A549 (cell line): ENCODE measurements at regions not wholly inside any gene's neighbourhood (a gene's known extent, or its start where the extent isn't known, plus 50 kb on each side); places are given as distances from the start of the nearest gene placed in this dataset.

Experiments used
- KDM5A ChIP-seq: fragments of 200-600 bp; sonication (generic); IDR thresholded peaks from 2 replicates; pipeline ENCODE4 v1.6.1; 2016; ENCODE audit warnings: antibody characterized with exemption, mild to moderate bottlenecking
- MAZ ChIP-seq: fragments of 150-350 bp; IDR thresholded peaks from 2 replicates; pipeline ENCODE4 v1.6.1; 2014; ENCODE audit warnings: antibody characterized with exemption, low read depth, low read length, borderline replicate concordance
- POLR2A ChIP-seq: IDR thresholded peaks from 2 replicates; pipeline ENCODE4 v1.6.1; 2012; ENCODE audit warnings: mild to moderate bottlenecking, low read length
- TF ChIP-seq, protein P1 (sequence below): fragments of 200-600 bp; sonication (generic); IDR thresholded peaks from 2 replicates; pipeline ENCODE4 v1.6.1; 2016; ENCODE audit warnings: antibody characterized with exemption, mild to moderate bottlenecking, moderate library complexity
- TF ChIP-seq, protein P2 (sequence below): fragments of >200 bp; sonication (Bioruptor Twin); formaldehyde crosslinking; IDR thresholded peaks from 3 replicates; pipeline ENCODE4 v1.6.1; 2016
- TF ChIP-seq, protein P3 (sequence below): fragments of >200 bp; sonication (Bioruptor Twin); formaldehyde crosslinking; IDR thresholded peaks from 3 replicates; pipeline ENCODE4 v1.5.1; 2016
- TF ChIP-seq, protein P4 (sequence below): fragments of 150-350 bp; IDR thresholded peaks from 2 replicates; pipeline ENCODE4 v1.6.1; 2014; ENCODE audit warnings: low read depth, mild to moderate bottlenecking, low read length
- TF ChIP-seq, protein P5 (sequence below): fragments of 250-450 bp; sonication (Bioruptor Pico); IDR thresholded peaks from 2 replicates; pipeline ENCODE4 v1.5.0; 2021; ENCODE audit warnings: mild to moderate bottlenecking, moderate library complexity, borderline replicate concordance

DNA sequence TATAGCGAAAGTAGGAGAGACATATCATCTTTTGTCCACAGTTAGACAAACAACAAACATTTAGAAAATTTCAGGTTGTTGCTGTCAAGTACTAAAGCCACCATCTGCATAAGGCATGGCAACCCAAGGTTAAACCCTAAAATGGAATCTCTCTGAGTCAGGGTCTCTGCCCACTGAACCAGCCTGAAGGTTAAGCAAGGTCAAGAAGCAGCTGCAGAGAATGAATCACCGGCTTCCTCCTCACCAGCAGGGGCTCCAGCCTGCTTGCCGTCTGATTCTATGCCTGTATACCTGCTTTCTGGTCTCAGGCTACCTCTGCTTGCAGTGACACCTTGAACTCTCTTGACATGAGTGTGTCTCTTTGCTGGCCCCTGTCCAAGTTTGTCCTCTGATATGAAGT lies 726.2 kb upstream of the SGCG start:
- TF ChIP-seq, protein P1, sequence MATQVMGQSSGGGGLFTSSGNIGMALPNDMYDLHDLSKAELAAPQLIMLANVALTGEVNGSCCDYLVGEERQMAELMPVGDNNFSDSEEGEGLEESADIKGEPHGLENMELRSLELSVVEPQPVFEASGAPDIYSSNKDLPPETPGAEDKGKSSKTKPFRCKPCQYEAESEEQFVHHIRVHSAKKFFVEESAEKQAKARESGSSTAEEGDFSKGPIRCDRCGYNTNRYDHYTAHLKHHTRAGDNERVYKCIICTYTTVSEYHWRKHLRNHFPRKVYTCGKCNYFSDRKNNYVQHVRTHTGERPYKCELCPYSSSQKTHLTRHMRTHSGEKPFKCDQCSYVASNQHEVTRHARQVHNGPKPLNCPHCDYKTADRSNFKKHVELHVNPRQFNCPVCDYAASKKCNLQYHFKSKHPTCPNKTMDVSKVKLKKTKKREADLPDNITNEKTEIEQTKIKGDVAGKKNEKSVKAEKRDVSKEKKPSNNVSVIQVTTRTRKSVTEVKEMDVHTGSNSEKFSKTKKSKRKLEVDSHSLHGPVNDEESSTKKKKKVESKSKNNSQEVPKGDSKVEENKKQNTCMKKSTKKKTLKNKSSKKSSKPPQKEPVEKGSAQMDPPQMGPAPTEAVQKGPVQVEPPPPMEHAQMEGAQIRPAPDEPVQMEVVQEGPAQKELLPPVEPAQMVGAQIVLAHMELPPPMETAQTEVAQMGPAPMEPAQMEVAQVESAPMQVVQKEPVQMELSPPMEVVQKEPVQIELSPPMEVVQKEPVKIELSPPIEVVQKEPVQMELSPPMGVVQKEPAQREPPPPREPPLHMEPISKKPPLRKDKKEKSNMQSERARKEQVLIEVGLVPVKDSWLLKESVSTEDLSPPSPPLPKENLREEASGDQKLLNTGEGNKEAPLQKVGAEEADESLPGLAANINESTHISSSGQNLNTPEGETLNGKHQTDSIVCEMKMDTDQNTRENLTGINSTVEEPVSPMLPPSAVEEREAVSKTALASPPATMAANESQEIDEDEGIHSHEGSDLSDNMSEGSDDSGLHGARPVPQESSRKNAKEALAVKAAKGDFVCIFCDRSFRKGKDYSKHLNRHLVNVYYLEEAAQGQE: no peak
- TF ChIP-seq, protein P2, sequence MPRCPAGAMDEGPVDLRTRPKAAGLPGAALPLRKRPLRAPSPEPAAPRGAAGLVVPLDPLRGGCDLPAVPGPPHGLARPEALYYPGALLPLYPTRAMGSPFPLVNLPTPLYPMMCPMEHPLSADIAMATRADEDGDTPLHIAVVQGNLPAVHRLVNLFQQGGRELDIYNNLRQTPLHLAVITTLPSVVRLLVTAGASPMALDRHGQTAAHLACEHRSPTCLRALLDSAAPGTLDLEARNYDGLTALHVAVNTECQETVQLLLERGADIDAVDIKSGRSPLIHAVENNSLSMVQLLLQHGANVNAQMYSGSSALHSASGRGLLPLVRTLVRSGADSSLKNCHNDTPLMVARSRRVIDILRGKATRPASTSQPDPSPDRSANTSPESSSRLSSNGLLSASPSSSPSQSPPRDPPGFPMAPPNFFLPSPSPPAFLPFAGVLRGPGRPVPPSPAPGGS: no peak
- TF ChIP-seq KDM5A (no peak), POLR2A (no peak), MAZ (no peak)
- TF ChIP-seq, protein P3, sequence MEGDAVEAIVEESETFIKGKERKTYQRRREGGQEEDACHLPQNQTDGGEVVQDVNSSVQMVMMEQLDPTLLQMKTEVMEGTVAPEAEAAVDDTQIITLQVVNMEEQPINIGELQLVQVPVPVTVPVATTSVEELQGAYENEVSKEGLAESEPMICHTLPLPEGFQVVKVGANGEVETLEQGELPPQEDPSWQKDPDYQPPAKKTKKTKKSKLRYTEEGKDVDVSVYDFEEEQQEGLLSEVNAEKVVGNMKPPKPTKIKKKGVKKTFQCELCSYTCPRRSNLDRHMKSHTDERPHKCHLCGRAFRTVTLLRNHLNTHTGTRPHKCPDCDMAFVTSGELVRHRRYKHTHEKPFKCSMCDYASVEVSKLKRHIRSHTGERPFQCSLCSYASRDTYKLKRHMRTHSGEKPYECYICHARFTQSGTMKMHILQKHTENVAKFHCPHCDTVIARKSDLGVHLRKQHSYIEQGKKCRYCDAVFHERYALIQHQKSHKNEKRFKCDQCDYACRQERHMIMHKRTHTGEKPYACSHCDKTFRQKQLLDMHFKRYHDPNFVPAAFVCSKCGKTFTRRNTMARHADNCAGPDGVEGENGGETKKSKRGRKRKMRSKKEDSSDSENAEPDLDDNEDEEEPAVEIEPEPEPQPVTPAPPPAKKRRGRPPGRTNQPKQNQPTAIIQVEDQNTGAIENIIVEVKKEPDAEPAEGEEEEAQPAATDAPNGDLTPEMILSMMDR: no peak
- TF ChIP-seq, protein P4, sequence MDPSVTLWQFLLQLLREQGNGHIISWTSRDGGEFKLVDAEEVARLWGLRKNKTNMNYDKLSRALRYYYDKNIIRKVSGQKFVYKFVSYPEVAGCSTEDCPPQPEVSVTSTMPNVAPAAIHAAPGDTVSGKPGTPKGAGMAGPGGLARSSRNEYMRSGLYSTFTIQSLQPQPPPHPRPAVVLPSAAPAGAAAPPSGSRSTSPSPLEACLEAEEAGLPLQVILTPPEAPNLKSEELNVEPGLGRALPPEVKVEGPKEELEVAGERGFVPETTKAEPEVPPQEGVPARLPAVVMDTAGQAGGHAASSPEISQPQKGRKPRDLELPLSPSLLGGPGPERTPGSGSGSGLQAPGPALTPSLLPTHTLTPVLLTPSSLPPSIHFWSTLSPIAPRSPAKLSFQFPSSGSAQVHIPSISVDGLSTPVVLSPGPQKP: no peak
- TF ChIP-seq, protein P5, sequence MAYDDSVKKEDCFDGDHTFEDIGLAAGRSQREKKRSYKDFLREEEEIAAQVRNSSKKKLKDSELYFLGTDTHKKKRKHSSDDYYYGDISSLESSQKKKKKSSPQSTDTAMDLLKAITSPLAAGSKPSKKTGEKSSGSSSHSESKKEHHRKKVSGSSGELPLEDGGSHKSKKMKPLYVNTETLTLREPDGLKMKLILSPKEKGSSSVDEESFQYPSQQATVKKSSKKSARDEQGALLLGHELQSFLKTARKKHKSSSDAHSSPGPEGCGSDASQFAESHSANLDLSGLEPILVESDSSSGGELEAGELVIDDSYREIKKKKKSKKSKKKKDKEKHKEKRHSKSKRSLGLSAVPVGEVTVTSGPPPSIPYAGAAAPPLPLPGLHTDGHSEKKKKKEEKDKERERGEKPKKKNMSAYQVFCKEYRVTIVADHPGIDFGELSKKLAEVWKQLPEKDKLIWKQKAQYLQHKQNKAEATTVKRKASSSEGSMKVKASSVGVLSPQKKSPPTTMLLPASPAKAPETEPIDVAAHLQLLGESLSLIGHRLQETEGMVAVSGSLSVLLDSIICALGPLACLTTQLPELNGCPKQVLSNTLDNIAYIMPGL: no peak
